ENCODE measurements at regions not wholly inside any gene's neighbourhood (a gene's known extent, or its start where the extent isn't known, plus 50 kb on each side); places are given as distances from the start of the nearest gene placed in this dataset.

DNA sequence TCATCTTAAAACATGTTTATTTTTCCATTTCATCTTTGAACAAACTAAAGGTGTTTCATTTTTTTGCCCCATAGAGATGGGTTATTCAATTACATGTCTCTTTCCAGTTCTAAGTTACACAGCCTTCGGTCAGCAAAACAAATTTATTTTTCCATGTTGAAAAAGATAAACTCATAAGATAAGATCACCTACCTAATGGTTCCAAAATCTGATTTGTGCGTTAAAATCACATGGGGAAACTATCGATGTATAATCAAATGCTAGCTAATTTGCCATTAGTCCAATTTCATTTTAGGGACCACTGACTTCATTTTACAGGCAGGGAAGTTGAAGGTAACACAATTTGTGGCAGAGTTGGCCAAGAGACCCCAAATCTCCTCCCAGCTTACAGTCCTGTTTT, 67.2 kb upstream of the ACSL1 start:
- TF ChIP-seq GABPB1 (CRISPR knock-in tag; IDR thresholded peaks at IDR 0.05) (no peak), ZNF416 (CRISPR knock-in tag; IDR thresholded peaks at IDR 0.05) (no peak), TEAD4 (CRISPR knock-in tag; IDR thresholded peaks at IDR 0.05) (no peak)
- TF ChIP-seq, protein P1, sequence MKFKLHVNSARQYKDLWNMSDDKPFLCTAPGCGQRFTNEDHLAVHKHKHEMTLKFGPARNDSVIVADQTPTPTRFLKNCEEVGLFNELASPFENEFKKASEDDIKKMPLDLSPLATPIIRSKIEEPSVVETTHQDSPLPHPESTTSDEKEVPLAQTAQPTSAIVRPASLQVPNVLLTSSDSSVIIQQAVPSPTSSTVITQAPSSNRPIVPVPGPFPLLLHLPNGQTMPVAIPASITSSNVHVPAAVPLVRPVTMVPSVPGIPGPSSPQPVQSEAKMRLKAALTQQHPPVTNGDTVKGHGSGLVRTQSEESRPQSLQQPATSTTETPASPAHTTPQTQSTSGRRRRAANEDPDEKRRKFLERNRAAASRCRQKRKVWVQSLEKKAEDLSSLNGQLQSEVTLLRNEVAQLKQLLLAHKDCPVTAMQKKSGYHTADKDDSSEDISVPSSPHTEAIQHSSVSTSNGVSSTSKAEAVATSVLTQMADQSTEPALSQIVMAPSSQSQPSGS (CRISPR knock-in tag; IDR thresholded peaks at IDR 0.05; ENCODE audit: borderline replicate concordance, low read depth): no peak
